Transverse colon (tissue), 4 donors: ENCODE measurements at regions not wholly inside any gene's neighbourhood (a gene's known extent, or its start where the extent isn't known, plus 50 kb on each side); places are given as distances from the start of the nearest gene placed in this dataset.

Source experiments
- DNase-seq: peaks from one replicate; pipeline ENCODE4 v3.0.0-alpha.2; 2019
- H3K27ac ChIP-seq, 4 donors: fragments of 200-600 bp; sonication (generic); 2 replicates each; pipeline ENCODE4 v1.5.1; 2016 to 2018; ENCODE audit warnings: inconsistent platforms in 4 of 4
- H3K27me3 ChIP-seq: fragments of 200-600 bp; sonication (generic); 2 replicates; pipeline ENCODE4 v1.5.1; 2017; ENCODE audit warnings: inconsistent platforms
- H3K36me3 ChIP-seq, 4 donors: fragments of 200-600 bp; sonication (generic); 2 replicates each; pipeline ENCODE4 v1.5.1; 2017 to 2019; ENCODE audit warnings: inconsistent platforms in 4 of 4
- H3K4me1 ChIP-seq, 4 donors: fragments of 200-600 bp; sonication (generic); 2 replicates each; pipeline ENCODE4 v1.5.1; 2017 to 2020; ENCODE audit warnings: inconsistent platforms in 4 of 4
- H3K4me3 ChIP-seq, 4 donors: fragments of 200-600 bp; sonication (generic); 1 replicate in 1 of 4; 2 replicates in 3 of 4; pipeline versions ENCODE4 v1.5.1 to v1.6.1; 2017 to 2019; ENCODE audit warnings: inconsistent platforms in 4 of 4
- H3K9me3 ChIP-seq, 2 donors: fragments of 200-600 bp; sonication (generic); 2 replicates each; pipeline ENCODE4 v1.5.1; 2017 to 2019; ENCODE audit warnings: inconsistent platforms in 2 of 2
- EP300 ChIP-seq: sonication (generic); formaldehyde crosslinking; IDR thresholded peaks from one replicate; pipeline ENCODE4 v1.6.1; 2017; ENCODE audit warnings: antibody characterized with exemption, low read depth
- POLR2A ChIP-seq: fragments of 450-650 bp; IDR thresholded peaks from one replicate; pipeline ENCODE4 v1.6.1; 2016; ENCODE audit warnings: antibody characterized with exemption, mild to moderate bottlenecking, moderate library complexity
- POLR2AphosphoS5 ChIP-seq, 3 donors: sonication (generic); formaldehyde crosslinking; IDR thresholded peaks; one replicate each; pipeline ENCODE4 v1.6.1; 2016; ENCODE audit warnings: antibody characterized with exemption in 3 of 3
- WGBS, 2 donors: methylation state at CpG; one replicate each; pipeline ENCODE4 v1.1.5; 2018; ENCODE audit warnings: low coverage in 1 of 2; 5-methylcytosine and 5-hydroxymethylcytosine counted together
- in situ Hi-C, 4 donors: fragments of 200-750 bp; cut with MboI; loops; one replicate each; pipeline versions ENCODE4 v1.15.0 to v1.15.1; 2017; ENCODE audit warnings: low sequenced_read_pairs in 3 of 4, low pct_ligation_motif_present in 1 of 4, low pct_unique_long_range_greater_than_20kb in 1 of 4
- intact Hi-C: fragments of 100-400 bp; cut with DNase I; formaldehyde crosslinking; loops from one replicate; pipeline ENCODE4 v1.15.1; 2023; ENCODE audit warnings: low total_unique reads
- TF ChIP-seq, protein P1 (sequence below), 5 experiments: fragments of 200-600 bp in 3 of 5; fragments of 450-650 bp in 2 of 5; sonication (generic) in 3 of 5; IDR thresholded peaks; 1 replicate in 2 of 5; 2 replicates in 3 of 5; pipeline ENCODE4 v1.5.1; 2016 to 2017; ENCODE audit warnings: antibody characterized with exemption in 5 of 5, inconsistent platforms in 3 of 5, mild to moderate bottlenecking in 2 of 5, moderate library complexity in 1 of 5

DNA sequence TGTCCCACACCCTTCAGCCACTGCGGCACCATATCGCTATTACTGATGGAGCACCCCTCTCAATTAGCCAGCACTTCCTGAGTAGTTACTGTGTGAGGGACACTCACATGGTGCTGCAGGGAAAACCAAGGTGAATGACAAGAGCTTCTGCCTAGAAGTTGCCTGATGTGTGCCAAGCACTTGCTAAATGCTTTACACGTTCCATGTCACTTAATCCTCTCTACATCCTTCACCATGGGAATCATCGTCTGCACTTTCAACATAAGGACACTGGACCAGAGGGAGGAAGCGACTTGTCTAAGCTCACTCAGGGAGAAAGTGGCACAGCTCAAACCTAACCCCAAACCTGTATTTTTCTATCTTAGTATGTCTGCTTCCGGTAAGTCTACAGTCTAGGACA, 344.8 kb downstream of the SIPA1L2 start:
- no peaks in the 10 kb centered on the region for H3K36me3 ChIP-seq
- no peaks in the 10 kb centered on the region for H3K4me1 ChIP-seq
- no peak overlapping the region for H3K27ac ChIP-seq
- DNase-seq, result no peak
- in situ Hi-C loops (no loop called here), intact Hi-C loops (no loop called here)
- no peak for TF ChIP-seq POLR2A
- TF ChIP-seq, protein P1, sequence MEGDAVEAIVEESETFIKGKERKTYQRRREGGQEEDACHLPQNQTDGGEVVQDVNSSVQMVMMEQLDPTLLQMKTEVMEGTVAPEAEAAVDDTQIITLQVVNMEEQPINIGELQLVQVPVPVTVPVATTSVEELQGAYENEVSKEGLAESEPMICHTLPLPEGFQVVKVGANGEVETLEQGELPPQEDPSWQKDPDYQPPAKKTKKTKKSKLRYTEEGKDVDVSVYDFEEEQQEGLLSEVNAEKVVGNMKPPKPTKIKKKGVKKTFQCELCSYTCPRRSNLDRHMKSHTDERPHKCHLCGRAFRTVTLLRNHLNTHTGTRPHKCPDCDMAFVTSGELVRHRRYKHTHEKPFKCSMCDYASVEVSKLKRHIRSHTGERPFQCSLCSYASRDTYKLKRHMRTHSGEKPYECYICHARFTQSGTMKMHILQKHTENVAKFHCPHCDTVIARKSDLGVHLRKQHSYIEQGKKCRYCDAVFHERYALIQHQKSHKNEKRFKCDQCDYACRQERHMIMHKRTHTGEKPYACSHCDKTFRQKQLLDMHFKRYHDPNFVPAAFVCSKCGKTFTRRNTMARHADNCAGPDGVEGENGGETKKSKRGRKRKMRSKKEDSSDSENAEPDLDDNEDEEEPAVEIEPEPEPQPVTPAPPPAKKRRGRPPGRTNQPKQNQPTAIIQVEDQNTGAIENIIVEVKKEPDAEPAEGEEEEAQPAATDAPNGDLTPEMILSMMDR (IDR thresholded peaks at IDR 0.05), result no peak
- TF ChIP-seq POLR2AphosphoS5 (IDR thresholded peaks at IDR 0.05), result no peak
- no peak for TF ChIP-seq EP300
- no peaks in the 10 kb centered on the region for H3K27me3 ChIP-seq
- no peaks in the 10 kb centered on the region for H3K9me3 ChIP-seq
- no peak overlapping the region for H3K4me3 ChIP-seq
- WGBS, 2 donors, result 87 to 96% methylated on average over 4 to 6 of the region's 6 CpGs

DNA sequence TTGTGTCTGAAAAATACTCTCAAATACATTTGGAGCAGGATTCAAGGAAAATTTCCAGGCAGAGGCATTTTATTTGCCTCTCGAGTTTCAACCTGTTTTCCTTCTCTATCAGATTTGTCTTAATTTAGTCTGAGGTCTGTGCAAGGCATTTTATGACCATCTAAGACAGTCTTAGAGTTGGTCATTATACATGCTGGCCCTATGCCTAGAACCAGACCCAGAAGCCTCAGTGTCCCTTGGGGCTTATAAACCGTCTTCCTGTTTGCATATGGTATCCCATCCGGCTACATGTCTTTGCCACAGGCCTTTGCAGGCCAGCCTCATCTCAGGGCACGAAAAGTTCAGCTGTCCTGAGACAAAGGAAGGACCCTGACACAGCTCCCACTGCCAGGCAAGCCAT, 346.1 kb downstream of the SIPA1L2 start:
- no peak for TF ChIP-seq EP300
- TF ChIP-seq, protein P1 (IDR thresholded peaks at IDR 0.05), result no peak
- TF ChIP-seq POLR2A, result no peak
- no peak for TF ChIP-seq POLR2AphosphoS5 (IDR thresholded peaks at IDR 0.05)
- H3K36me3 ChIP-seq, result no peaks in the 10 kb centered on the region
- no peak overlapping the region for H3K4me3 ChIP-seq
- no peaks in the 10 kb centered on the region for H3K9me3 ChIP-seq
- H3K27me3 ChIP-seq, result no peaks in the 10 kb centered on the region
- no peaks in the 10 kb centered on the region for H3K4me1 ChIP-seq
- intact Hi-C loops, result no loop called here
- H3K27ac ChIP-seq, result no peak overlapping the region
- in situ Hi-C loops, result no loop called here
- WGBS, 2 donors, result 76 to 100% methylated on average over 1 to 4 of the region's 4 CpGs
- no peak for DNase-seq

DNA sequence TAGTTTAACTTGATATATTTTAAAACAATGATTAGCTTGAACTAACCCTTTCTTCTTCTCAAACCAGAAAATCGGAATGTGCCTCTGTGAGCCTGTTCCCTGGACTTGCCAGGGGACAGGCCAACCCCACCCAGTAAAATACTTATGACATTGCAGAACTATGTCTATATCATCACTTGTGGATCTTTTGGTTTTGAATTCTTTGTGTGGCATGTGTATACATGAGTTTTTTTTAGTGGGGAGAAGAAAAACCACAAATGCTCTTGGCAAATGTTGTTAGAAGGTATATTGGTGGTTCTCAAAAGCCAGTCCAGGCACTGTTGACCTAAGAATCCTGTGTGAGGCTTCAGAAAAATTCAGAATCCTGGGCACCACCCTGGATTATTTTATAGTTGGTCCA, 347.4 kb downstream of the SIPA1L2 start:
- DNase-seq, result no peak
- H3K27me3 ChIP-seq, result no peaks in the 10 kb centered on the region
- no peaks in the 10 kb centered on the region for H3K9me3 ChIP-seq
- no peaks in the 10 kb centered on the region for H3K36me3 ChIP-seq
- in situ Hi-C loops (no loop called here), intact Hi-C loops (no loop called here)
- 83 to 100% methylated on average over 1 of the region's 1 CpG for WGBS, 2 donors
- TF ChIP-seq EP300 (no peak), POLR2AphosphoS5 (IDR thresholded peaks at IDR 0.05) (no peak), POLR2A (no peak)
- TF ChIP-seq, protein P1 (IDR thresholded peaks at IDR 0.05), result no peak
- H3K4me3 ChIP-seq, result no peak overlapping the region
- H3K27ac ChIP-seq, result no peak overlapping the region
- H3K4me1 ChIP-seq, result no peaks in the 10 kb centered on the region

DNA sequence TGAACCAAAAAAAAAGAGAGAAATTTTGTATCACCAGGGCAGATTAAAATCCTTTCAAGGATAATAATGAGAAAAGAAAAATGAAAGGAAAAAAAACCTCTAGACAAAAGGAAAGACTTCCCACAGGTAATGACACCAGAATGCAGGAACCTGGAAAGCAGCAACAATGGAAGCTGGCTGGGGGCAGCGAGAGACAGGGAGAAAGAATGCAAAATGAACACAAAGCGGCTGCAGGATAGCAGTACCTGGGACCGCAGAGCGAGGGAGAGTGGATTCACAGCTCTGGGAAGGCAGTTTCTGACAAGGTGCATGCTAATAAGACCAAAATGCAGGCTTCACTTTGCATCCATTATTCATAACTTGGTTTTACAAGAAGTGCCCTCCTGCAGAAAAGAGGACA, 349.0 kb downstream of the SIPA1L2 start:
- intact Hi-C loops, result no loop called here
- no peak for DNase-seq
- H3K9me3 ChIP-seq, result no peaks in the 10 kb centered on the region
- TF ChIP-seq EP300 (no peak), POLR2AphosphoS5 (IDR thresholded peaks at IDR 0.05) (no peak), POLR2A (no peak)
- TF ChIP-seq, protein P1 (IDR thresholded peaks at IDR 0.05), result no peak
- in situ Hi-C loops, result no loop called here
- H3K4me1 ChIP-seq, result no peaks in the 10 kb centered on the region
- no peaks in the 10 kb centered on the region for H3K27me3 ChIP-seq
- no peak overlapping the region for H3K4me3 ChIP-seq
- H3K27ac ChIP-seq, result no peak overlapping the region
- 84 to 96% methylated on average over 4 of the region's 4 CpGs for WGBS, 2 donors
- H3K36me3 ChIP-seq, result no peaks in the 10 kb centered on the region
